Effector memory CD8-positive, alpha-beta T cell (primary cell): ENCODE measurements at regions not wholly inside any gene's neighbourhood (a gene's known extent, or its start where the extent isn't known, plus 50 kb on each side); places are given as distances from the start of the nearest gene placed in this dataset.

Source experiments
- ATAC-seq: fragments of 150-1000 bp; cut with Tn5 transposase; replicated peaks from 2 replicates; pipeline ENCODE4 v1.10.0; 2021; ENCODE audit warnings: mild to moderate bottlenecking, moderate library complexity
- DNase-seq, 3 experiments: peaks; one replicate each; pipeline ENCODE4 v3.0.0; 2021
- H3K27ac Mint-ChIP-seq, 2 donors: one replicate each; pipeline ENCODE4 v1.8.0; 2022; ENCODE audit warnings: mild to moderate bottlenecking in 2 of 2, mixed read lengths in 2 of 2, moderate library complexity in 2 of 2
- H3K27me3 Mint-ChIP-seq, 2 donors: one replicate each; pipeline ENCODE4 v1.8.0; 2022; ENCODE audit warnings: mixed read lengths in 2 of 2
- H3K36me3 Mint-ChIP-seq: one replicate; pipeline ENCODE4 v1.8.0; 2022; ENCODE audit warnings: mild to moderate bottlenecking, moderate library complexity, mixed read lengths; ENCODE audit not compliant: insufficient read depth
- H3K4me1 Mint-ChIP-seq, 2 donors: one replicate each; pipeline ENCODE4 v1.8.0; 2022; ENCODE audit warnings: low read depth in 2 of 2, mixed read lengths in 2 of 2
- H3K4me3 Mint-ChIP-seq, 2 donors: one replicate each; pipeline ENCODE4 v1.8.0; 2022; ENCODE audit warnings: mild to moderate bottlenecking in 2 of 2, mixed read lengths in 2 of 2, moderate library complexity in 2 of 2
- H3K9me3 Mint-ChIP-seq, 2 donors: one replicate each; pipeline ENCODE4 v1.8.0; 2022; ENCODE audit warnings: mixed read lengths in 2 of 2

DNA sequence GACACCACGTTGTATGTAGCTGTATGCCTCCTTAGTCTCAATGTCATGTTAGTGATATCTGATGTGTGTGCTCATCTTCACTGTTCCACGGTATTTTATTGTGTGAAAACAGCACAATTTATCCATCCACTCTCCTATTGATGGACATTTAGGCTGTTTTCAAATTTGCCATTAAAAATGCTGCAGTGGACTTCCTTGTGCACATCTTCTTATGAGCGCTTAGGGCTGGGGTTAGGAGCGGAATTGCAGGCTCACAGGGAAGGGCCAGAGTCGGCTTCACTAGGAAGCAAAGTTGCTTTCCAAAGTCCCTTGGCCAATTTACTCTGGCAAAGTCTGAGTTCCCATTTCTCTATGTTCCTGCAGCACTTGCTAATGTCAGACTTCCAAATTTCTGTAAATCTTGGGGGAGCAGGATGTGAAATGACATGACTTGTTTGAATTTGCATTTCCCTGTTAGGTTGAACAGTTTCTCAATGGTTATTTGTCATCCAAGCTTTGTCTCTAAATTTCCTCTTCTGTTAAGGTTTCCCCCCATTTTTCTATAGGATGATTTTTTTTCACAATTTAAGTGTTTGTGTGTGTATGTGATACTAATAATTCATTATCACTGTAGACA is 75.4 kb downstream of the MYEOV start:
- H3K27me3 Mint-ChIP-seq, result peaks cover 13 to 20% of the 10 kb centered on the region in 2 donors
- DNase-seq (no peak), ATAC-seq (no peak)
- H3K9me3 Mint-ChIP-seq, result no peaks in the 10 kb centered on the region
- no peak overlapping the region for H3K4me3 Mint-ChIP-seq
- no peaks in the 10 kb centered on the region for H3K4me1 Mint-ChIP-seq
- H3K27ac Mint-ChIP-seq, result no peak overlapping the region
- H3K36me3 Mint-ChIP-seq, result peaks cover 4% of the 10 kb centered on the region

DNA sequence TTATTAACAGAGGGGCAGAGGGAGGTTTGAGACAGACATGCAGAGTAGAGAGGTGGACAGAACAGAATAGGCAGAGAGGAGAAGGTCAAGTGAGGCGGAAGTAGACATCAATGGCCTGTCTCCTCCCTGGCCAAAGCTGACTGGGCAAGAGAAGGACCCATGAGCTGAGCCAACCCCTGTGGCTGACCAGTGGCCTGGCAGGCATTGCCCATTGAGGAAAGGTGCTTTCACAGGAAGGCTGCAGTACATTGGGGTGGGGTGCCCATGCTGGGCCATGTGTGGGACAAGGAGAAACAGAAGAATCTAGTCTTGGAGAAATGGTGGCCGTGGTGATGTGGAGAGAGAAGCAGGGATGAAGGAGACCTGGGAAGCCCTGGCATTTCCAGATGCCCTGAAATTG is 76.0 kb downstream of the MYEOV start:
- H3K4me1 Mint-ChIP-seq, result no peaks in the 10 kb centered on the region
- H3K27me3 Mint-ChIP-seq, result peaks cover 13 to 20% of the 10 kb centered on the region in 2 donors
- ATAC-seq (no peak), DNase-seq (no peak)
- H3K4me3 Mint-ChIP-seq, result no peak overlapping the region
- no peak overlapping the region for H3K27ac Mint-ChIP-seq
- peaks cover 4% of the 10 kb centered on the region for H3K36me3 Mint-ChIP-seq
- H3K9me3 Mint-ChIP-seq, result no peaks in the 10 kb centered on the region

DNA sequence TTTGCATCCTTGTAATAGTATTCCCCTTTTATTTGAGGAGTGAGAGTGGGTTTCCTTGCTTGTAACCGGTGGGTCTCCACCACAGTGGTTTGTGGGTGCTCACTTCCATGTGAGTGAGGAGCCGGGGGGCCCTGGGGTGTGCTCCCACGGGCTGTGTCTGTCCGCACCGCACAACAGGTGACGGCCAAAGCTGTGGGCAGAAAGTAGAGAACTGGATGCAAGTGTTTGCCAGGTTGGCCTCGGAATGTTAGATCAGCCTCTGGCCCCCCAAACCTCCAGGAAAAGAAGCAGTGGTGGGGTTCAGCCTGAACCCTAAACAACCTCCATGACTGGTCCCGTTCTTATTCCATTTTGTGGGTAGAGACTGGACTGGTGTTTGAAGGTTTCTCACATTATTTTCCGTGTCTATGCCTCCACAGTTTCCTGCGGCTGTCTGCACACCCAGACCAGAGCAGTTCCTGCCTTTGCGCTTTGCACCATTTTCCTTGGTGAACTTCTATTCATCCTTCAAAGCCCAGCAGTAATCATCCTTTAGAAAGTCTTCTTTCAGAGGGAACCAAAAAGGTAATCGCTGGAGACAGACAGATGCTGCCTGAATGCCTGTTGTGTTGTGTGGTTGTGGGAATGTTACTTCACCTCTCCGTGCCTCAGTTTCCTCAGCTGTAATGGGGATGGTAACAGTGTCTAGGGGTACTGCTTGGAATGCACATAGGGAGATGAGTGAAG is 77.2 kb downstream of the MYEOV start:
- Mint-ChIP-seq H3K36me3 (peaks cover 4% of the 10 kb centered on the region), H3K9me3 (no peaks in the 10 kb centered on the region), H3K27ac (no peak overlapping the region), H3K4me3 (no peak overlapping the region), H3K27me3 (peaks cover 13 to 20% of the 10 kb centered on the region in 2 donors), H3K4me1 (no peaks in the 10 kb centered on the region)
- DNase-seq (no peak), ATAC-seq (no peak)

DNA sequence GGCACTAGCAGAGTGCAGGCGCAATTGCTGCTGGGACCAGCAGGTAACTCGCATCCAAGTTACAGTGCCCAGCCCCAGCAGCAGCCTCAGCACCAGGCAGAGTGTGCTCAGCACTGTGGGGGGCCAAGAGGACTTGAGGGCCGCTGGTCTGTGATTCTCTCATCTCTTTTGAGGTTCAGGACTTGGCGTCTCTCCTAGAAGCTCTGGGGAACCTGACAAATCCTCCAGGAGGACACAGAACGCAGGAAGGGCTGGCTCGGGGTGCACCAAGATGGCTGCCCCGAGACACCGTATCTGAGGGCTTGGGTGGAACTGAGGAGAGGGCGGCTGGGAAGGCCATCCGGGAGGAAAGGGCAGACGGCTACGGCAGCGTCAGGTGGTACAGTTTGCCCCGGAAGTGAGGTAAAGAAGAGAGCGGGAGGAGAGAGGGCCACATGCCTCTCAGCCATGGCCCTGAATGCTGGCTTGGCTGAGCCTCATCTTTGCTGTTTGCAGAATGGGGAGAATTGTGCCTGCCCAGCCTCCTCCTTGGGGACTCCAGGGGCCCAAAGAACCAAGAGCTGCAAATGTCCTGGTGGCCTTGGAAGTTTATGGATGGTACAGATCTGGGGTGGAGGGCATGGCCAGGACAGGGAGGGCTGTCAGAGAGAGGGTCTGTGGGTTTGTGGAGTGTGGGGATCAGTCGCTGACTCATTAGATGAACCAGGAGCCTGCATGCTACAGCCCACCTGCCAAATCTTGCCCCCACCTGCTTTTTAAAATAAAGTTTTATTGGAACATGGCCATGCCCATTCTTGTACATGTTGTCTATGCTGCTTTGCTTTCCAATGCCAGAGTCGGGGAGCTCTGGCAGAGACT is 78.0 kb downstream of the MYEOV start:
- no peak for ATAC-seq
- Mint-ChIP-seq H3K9me3 (no peaks in the 10 kb centered on the region), H3K4me3 (no peak overlapping the region), H3K27ac (no peak overlapping the region), H3K27me3 (peaks cover 13 to 20% of the 10 kb centered on the region in 2 donors), H3K4me1 (no peaks in the 10 kb centered on the region), H3K36me3 (peaks cover 4% of the 10 kb centered on the region)
- no peak for DNase-seq

DNA sequence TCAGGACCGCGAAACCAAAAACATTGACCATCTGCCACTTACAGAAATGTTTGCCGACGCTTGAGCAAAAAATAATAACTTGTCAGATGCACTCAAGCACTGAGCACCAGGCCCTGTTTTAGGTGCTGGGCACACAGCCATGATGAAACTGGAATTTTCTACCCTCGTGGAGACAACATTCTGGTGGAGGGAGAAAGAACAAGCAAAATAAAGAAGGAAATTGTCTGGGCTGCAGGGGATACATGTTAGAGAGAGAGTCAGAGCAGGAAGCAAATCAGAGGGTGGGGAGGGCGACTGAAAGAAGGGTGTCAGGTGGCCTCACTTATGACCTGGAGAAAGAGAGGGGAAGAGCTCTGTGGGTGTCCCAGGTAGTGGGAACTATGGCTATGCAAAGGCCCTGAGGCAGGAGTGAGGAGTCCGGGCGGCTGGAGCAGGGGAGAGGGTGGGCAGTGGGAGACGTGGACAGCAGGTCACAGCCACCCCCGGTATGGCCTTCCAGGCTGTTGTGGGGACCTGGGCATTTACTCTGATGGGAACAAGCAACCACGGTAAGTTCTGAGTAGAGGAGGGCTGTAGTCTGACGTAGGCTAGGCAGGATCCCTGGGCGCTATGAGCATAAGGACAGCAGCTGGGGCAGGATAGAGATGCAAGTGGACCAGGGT is 78.8 kb downstream of the MYEOV start:
- Mint-ChIP-seq H3K4me3 (no peak overlapping the region), H3K27me3 (peaks cover 13 to 20% of the 10 kb centered on the region in 2 donors), H3K9me3 (no peaks in the 10 kb centered on the region), H3K4me1 (no peaks in the 10 kb centered on the region), H3K36me3 (peaks cover 4% of the 10 kb centered on the region), H3K27ac (no peak overlapping the region)
- DNase-seq, result no peak
- ATAC-seq, result no peak

DNA sequence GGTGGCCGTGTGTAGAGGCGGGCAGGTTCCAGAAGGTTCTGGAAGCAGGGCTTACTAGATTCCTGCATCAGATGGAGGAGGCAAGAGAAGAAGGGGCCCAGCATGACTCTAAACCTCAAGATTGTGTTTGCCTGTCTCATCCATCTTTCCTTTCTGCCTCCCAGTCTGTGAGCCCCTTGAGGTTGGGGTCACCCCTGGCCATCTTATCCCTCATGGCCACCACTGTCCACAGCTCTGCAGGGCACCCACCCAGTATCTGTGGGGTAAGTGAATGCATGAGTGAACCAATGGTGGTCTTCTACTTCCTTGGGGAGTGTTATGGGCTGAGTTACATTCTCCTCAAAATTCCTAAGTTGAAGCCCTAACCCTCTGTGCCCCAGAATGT is 79.3 kb downstream of the MYEOV start:
- no peak for ATAC-seq

DNA sequence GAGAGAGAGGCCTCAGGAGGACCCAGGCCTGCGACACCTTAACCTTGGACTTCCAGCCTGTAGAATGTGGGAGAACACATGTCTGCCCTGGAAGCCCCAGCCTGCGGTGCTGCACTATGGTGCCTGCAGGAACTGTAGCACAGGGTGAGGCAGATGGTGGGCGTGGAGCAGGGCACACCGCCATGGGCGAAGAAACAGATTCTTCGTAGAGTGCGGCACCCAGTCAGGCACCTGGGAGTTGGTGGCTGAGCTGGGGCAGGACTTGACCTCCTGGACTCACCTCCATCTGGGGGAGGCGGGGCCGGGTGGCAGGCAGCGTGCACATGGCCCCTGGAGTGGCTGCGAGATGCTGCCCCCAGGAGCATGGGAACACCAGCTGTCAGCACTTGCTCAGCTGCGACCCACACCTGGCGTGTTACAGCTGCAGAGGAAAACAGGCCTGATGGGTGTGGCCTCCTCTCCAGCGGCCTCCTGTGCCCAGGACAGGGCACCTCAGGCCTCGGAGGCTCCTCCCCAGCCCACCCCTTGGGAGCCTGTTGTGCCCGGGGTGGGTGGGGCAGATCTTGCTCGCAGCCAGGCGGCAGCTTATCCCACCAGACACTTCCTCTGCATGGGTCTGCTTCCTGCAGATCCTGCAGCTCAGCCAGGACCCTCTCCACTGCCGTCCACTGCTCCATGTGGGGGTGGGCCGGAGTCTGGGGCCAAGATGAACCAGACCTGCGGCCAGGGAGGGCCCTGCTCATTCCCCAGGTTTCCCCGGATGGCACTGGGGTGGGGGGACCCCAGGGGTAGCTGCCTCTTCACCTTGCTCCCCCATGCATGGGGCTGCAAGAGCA is 80.4 kb downstream of the MYEOV start:
- no peak for ATAC-seq
- no peak overlapping the region for H3K4me3 Mint-ChIP-seq
- H3K27ac Mint-ChIP-seq, result no peak overlapping the region
- no peaks in the 10 kb centered on the region for H3K9me3 Mint-ChIP-seq
- H3K27me3 Mint-ChIP-seq, result peaks cover 13 to 20% of the 10 kb centered on the region in 2 donors
- DNase-seq, result no peak
- H3K4me1 Mint-ChIP-seq, result no peaks in the 10 kb centered on the region
- H3K36me3 Mint-ChIP-seq, result peaks cover 4% of the 10 kb centered on the region

More for the DNA sequence above, 79.3 kb downstream of the MYEOV start:
- Mint-ChIP-seq H3K4me3 (no peak overlapping the region), H3K36me3 (peaks cover 4% of the 10 kb centered on the region), H3K27ac (no peak overlapping the region), H3K4me1 (no peaks in the 10 kb centered on the region), H3K9me3 (no peaks in the 10 kb centered on the region), H3K27me3 (peaks cover 13 to 20% of the 10 kb centered on the region in 2 donors)
- DNase-seq, result no peak

DNA sequence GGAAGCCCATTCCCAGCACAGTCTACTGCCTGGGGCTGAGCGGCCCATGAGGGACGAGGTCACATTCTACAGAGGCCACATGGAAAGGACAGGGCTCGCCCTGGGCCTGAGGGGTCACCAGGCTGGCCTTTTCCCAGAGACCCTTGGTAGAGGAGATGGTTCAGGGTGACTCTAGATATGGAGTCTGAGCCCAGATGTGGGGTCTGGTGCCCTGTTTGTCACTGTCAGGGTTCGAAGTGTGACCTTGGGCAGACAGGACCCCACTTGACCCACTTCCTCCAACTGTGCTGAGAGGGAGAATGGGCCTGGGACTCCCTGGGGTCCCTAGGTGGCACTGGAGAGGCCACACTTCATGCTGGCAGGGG is 81.0 kb downstream of the MYEOV start:
- no peak overlapping the region for H3K27ac Mint-ChIP-seq
- no peak overlapping the region for H3K4me3 Mint-ChIP-seq
- ATAC-seq (no peak), DNase-seq (no peak)
- H3K9me3 Mint-ChIP-seq, result no peaks in the 10 kb centered on the region
- H3K4me1 Mint-ChIP-seq, result no peaks in the 10 kb centered on the region
- H3K27me3 Mint-ChIP-seq, result peaks cover 13 to 14% of the 10 kb centered on the region in 2 donors
- H3K36me3 Mint-ChIP-seq, result peaks cover 1% of the 10 kb centered on the region

DNA sequence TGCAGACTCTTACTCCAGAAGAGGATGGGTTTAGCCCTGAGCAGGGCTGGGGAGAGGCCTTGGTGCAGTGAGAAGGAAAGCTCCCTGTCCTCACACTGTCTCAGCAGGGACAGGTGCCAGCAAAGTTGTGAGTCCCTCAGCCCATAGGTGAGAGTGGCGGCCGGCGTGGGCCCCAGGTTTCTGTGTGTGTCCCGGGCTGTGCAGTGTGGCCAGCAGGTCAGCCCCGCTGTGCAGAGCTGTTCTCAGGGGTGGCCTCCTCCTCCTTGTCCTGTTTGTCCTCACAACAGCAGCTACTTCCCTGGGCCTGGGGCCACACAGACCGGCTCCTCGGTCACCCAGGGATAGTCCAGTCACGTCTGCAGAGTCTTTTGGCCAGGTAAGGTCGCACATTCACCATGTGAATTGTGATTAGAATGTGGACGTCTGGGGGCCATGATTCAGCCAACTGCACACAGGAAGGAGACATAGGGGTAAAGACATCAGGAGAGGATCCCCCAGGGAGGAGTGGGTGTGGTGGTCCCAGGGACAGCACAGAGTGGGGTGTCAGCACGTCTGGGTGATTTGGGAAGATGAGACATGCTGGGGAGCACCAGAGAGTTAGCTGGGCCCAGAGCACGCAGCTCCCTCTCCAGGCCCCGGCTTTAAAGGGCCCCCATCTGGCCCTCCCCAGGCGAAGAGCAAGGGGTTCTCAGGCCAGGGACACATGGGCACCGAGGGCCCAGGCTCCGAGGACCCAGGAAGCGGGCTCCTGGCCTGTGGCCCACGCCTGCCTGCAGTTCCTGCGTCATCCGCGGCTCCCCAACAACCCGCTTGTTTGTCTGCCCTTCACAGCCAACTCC is 81.6 kb downstream of the MYEOV start:
- H3K27ac Mint-ChIP-seq, result peak overlapping the region in 1 of 2 donors; percentile 71
- no peaks in the 10 kb centered on the region for H3K36me3 Mint-ChIP-seq
- peaks cover 11 to 13% of the 10 kb centered on the region in 2 donors for H3K27me3 Mint-ChIP-seq
- H3K9me3 Mint-ChIP-seq, result no peaks in the 10 kb centered on the region
- ATAC-seq (no peak), DNase-seq (no peak)
- no peak overlapping the region for H3K4me3 Mint-ChIP-seq
- H3K4me1 Mint-ChIP-seq, result no peaks in the 10 kb centered on the region

DNA sequence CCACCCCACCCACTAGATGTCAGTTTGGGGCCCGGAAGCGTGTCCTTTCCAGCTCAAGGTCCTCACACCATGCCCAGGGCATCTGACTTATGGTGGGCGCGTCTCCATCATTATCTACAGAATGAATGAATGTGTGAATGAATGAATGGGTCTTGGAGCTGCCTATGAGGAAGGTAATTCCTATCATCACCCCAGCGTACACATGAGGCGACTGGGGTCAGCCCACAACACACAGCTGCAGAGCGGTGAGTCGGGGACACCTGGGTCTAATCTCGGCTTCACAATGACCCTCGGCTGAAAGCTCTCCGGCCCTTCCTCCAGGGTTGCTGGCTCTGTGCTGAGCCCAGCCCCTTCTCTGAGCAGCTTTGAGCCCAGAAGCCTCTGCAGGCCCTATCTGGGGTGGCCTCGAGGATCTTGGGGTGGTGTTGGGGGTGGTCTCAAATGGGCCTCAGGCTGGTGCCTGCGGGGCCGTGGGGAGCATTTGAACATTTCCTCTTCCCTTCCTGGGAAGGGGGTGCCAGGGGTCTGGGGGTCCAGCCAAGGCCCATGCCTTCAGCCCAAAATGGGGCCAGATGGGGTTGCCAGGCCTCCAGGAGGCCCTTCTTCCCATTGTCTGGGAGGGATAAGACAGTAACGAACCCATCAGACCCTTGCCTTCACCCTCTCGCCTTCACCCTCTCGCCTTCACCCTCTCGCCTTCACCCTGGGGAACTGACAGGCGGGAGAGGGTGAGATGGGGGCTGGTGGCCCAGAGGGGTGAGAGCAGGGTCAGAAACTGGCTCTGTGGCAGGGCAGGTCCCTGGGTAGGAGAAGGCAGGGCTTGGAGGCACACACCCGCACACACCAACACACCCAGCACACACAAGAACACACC is 82.4 kb downstream of the MYEOV start:
- Mint-ChIP-seq H3K27me3 (peaks cover 9 to 13% of the 10 kb centered on the region in 2 donors), H3K4me1 (no peaks in the 10 kb centered on the region), H3K27ac (no peak overlapping the region), H3K4me3 (no peak overlapping the region), H3K9me3 (no peaks in the 10 kb centered on the region), H3K36me3 (no peaks in the 10 kb centered on the region)
- DNase-seq, result no peak
- ATAC-seq, result no peak

DNA sequence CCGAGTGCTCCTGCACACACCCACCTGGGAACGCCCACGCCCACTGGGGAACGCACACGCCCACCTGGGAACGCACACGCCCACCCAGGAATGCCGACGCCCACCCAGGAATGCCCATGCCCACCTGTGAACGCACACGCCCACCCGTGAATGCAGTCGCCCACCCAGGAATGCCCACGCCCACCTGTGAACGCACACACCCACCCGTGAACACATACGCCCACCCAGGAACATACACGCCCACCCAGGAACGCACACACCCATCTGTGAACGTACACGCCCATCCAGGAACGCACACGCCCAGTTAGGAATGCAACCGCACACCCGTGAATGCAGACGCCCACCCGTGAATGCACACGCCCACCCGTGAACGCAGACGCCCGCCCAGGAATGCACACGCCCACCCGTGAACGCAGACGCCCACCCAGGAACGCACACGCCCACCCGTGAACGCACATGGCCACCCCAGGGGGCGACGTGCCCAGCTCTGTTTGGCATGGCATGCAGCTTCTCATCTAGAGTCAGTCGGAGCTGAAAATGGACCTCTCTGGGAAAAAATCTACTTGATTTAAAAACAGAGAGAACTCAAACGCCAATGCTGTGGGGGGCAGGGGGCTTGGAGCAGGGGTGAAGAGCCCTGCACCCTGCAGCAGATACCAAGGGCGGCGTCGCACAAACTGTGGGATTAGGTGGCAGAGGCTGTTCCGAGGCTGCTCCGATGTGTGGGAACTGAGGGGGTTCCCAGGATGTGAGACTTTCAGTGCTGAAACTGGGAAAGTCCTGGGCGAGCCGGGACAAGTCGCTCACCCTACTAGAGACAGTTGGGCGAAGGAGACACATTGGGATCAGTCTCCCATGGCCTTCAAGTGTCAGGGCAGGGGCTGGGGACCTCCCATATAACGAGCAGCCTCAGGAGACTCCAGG is 83.3 kb downstream of the MYEOV start:
- Mint-ChIP-seq H3K36me3 (no peaks in the 10 kb centered on the region), H3K9me3 (no peaks in the 10 kb centered on the region), H3K4me3 (no peak overlapping the region), H3K27me3 (peaks cover under 1 to 7% of the 10 kb centered on the region in 2 donors), H3K4me1 (peaks cover 1 to 4% of the 10 kb centered on the region in 2 donors), H3K27ac (no peak overlapping the region)
- DNase-seq (no peak), ATAC-seq (no peak)
